ENCODE measurements at regions not wholly inside any gene's neighbourhood (a gene's known extent, or its start where the extent isn't known, plus 50 kb on each side); places are given as distances from the start of the nearest gene placed in this dataset.

DNA sequence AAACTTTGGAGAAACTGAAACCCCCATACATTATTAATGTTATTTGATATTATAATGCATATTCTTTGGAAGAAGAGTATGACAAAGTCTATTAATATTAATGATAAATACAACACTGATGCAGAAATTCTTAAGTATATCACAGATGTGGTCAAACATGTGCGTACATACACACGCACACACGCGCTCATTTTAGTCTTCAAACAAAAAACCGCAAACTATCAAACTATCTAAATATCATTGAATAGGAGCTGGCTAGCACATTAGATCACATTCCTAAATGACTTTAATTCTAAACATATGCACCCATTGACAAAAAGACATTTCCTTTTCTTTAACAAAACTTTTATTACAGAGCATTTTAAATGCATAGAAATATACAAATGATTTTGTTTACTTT lies 872.7 kb downstream of the SLC16A7 start:
- TF ChIP-seq, protein P1, sequence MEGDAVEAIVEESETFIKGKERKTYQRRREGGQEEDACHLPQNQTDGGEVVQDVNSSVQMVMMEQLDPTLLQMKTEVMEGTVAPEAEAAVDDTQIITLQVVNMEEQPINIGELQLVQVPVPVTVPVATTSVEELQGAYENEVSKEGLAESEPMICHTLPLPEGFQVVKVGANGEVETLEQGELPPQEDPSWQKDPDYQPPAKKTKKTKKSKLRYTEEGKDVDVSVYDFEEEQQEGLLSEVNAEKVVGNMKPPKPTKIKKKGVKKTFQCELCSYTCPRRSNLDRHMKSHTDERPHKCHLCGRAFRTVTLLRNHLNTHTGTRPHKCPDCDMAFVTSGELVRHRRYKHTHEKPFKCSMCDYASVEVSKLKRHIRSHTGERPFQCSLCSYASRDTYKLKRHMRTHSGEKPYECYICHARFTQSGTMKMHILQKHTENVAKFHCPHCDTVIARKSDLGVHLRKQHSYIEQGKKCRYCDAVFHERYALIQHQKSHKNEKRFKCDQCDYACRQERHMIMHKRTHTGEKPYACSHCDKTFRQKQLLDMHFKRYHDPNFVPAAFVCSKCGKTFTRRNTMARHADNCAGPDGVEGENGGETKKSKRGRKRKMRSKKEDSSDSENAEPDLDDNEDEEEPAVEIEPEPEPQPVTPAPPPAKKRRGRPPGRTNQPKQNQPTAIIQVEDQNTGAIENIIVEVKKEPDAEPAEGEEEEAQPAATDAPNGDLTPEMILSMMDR (conservative IDR thresholded peaks at IDR 0.05): no peak
- TF ChIP-seq ZFX (IDR thresholded peaks at IDR 0.05): no peak
